HG03457 (cell line): ENCODE measurements at regions not wholly inside any gene's neighbourhood (a gene's known extent, or its start where the extent isn't known, plus 50 kb on each side); places are given as distances from the start of the nearest gene placed in this dataset.

Experiments
- ATAC-seq: cut with Tn5 transposase; IDR thresholded peaks from one replicate; pipeline ENCODE4 v1.9.1; 2021; ENCODE audit warnings: moderate number of reproducible peaks; ENCODE audit not compliant: unreplicated experiment

DNA sequence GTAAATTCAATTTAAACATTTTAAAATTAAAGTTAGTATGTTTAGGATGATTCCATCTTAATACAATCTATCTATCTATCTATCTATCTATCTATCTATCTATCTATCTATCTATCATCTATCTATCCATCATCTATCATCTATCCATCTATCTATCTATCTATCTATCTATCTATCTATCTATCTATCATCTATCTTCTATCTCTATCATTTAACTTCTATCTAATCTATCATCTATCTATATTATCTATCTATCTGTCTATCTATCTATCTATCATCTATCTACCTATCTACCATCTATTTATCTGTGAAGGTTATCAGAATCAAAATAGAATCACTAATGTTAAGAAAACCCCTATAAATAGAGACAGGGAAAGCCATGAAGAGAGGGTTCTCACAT, 78.3 kb downstream of the RAMP3 start:
- no peak for ATAC-seq

DNA sequence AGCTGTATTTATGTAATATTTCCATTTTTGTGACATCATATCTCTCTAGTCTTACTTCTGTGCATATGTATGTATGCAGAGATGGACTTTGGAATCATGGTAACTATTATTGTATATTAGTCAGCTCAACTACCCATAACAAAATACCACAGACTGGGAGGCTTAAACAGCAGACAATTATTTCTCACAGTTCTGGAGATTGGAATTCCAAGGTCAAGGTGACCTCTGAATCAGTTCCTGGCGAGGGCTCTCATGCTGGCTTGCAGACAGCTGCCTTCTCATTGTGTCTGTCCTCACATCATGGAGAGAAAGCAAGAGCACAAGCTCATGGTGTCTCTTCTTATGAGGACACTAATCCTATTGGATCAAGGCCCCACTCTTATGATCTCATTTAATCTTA, 79.1 kb downstream of the RAMP3 start:
- ATAC-seq: no peak

DNA sequence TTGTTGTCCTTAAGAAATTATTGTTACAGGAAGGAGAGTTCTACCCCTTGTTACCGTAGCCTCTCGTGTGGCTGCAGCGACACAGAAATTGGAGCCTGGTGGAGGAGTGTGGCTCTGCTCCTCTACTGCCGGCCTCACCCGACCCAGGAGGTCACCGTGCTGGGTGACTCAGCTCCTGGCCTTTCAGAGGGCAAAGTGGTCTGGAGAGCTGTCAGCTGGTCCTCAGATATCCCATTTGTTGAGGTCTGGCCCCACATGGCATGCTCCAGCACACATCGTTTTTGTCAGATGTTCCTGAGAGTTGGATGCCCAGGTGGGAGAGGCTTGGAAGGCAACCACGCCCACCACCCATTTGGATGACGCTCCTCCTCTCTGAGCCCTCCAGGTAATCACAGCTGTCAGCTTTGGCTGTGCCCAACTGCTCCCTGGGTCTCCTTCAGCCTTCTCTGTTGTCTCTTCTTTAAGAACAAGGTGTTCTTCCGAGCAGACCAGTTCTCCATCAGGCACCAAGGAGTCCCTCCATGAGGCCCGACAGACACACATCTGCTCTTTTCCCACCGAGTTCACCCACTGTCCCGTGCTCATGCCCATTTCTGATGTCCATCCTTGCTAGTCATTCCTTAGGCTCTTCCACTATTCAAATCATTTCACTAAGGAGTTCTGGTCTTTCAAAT, 80.3 kb downstream of the RAMP3 start:
- ATAC-seq: no peak

DNA sequence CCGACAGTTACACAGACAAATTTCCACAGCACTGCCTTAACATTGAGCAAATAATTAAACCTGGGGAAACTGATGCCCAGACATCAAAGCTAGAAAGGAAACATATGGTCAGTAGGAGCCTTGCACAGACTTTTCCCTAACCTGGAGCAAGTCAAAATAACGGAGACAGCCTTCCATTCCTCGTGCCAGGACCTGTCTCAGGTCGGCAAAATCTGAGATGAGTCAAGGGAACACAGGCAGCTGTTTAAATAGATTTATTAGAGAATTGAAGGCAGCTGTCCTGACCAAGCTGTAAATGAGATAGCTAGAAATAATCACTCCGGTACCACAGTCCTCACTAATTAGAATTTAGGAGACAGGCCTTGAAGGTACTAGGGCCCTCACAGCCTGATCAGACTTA, 81.2 kb downstream of the RAMP3 start:
- ATAC-seq: no peak

DNA sequence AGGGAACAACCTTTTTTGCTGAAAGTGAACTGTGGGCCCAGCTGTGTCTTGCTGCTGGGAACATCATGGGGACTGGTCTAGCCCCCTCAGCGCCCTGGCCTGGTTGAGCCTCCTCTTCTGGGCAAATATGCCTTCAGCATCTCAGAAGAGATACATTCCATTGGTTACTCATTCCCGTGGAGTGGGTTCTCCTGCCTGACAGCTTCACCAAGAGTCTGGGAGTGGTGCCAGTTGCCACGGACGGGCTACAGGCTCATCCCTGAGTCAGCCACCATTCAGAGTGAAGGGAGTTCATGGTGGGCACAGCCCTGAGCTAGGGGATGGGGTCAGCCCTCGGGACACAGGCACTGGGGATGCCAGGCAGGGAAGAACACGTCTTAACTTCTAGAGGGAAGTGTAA, 81.9 kb downstream of the RAMP3 start:
- no peak for ATAC-seq

DNA sequence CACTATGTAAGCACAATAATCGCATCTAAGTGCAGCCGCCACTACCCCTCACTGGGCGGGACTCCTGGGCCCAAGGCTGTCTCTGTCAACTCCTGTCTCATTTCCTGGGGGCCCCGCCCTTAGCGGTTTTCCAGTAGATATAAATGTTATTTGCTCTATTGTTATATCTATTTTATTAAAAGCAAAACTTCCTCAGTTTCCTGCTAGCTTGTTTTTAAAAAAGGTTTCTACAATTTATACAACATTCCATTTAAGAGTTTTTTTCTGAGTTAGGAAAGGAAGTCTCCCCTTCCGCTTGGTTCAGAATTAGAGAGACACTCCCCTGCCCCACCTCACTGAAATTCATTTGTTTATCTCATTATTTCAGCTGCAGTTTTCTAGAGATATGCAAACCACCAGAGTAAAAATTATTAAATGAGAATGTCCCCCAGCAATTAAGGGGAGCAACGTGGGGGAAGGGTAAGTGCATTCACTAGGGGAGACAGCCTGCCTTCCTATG, 82.7 kb downstream of the RAMP3 start:
- no peak for ATAC-seq

DNA sequence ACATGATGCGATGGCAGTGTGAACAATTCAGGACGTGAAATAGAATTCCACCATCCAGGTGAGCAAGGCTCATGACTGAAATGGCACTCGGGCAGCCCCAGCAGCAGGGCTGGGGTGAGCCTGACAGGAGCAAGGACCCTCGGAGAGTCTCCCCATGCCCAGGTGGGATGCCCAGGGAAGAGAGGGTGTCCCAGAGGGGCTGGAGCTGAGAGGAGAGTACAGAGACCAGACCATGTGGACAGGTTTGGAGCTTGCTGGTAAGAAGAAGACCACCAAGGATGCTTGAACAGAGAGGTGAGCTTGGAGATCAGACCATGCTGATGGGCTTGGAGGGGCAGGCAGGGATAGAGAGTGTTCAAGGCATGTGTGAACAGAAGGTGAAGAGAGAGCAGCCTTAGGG, 83.3 kb downstream of the RAMP3 start:
- ATAC-seq: no peak

DNA sequence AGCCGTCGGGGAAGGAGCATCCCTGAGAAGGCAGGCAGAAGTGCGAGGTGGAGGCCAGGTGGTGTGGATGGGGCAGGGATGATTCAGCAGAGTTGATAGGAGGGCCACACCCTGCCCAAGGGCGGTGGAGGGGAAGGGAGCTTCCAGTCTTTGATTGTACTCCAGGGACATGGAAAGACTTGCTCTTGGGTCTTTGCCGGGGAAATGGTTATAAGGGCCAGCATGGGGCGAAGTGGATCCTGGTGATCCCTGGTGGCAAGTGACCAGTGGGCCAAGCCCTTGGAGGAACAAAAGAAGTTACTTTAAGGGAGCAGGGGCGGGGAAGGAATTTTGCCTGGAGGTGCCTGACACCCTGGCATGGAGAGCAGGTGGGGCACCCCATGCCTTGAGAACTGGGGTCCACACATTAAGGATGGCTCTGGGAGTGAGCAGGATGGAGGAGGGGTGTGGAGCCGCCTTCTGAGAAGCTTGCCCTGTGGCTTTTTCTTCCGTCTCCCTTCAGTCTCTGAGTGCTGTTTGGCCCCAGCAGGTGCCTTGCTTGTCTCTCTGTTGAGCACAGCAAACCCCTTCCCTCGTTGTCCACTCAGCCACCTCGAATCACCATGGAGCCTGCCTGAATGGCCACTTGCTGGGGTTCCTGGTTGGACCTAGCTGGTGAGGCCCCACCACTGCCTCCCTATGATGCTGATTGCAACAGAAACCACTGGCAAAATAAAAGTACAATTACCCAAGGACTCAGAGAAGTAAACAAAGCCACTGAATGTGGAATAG, 83.9 kb downstream of the RAMP3 start:
- ATAC-seq: no peak

DNA sequence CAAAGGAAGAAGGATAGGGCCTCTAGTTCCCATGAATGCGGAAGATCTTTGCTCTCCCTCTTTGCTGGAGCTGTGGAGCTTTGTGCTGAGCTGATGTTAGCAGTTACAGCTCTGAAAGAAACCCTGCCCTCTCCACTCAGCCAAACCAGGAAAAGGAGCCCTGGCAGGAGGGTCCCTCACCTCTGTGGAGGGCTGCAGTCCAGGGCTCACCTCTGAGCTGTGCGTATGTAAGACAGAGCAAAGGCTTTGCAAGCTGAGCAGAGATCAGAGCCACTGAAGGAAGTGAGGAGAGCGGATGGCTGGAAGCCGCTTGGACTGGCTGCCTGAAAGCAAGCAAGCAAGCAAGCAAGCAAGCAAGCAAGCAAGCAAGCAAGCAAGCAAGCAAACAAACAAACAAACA, 84.7 kb downstream of the RAMP3 start:
- no peak for ATAC-seq

DNA sequence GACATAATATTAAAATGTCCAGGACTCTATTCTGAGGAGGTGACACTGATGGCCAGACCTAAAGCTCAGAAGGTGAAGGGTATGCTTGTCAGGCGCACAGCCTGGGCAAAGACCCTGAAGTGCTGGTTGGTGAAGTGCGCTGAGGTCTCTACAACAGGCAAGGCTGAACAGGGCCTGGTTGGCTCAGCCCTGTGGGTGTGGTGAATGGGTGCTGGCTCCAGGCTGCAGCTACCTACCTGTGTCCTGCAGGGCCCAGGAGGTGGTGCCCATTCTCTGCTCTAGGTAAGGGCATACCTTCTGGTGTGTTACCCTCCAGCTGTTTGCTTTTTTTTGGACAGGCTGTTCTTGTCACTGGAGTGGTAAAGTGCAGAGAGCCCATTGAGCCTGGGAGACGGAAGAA, 85.1 kb downstream of the RAMP3 start:
- ATAC-seq: no peak

DNA sequence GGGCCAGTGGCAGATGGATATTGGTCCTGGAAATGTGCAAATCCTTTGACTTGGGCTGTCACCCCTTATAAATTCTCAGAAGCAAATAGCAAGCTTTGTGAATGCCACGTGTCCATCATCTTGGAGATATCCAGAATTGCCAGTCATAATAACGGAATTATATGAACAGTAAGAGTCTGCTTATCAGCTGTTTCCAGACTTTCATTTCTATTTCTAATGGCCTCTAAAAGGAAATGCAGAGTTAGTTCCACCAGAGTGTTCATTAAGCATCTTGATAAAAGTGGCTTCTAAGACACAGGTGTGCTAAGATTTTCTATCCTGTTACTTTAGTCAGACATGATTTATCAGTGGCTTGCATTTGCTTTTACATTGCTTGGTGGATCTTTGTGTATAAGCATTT, 87.4 kb downstream of the RAMP3 start:
- ATAC-seq: no peak

DNA sequence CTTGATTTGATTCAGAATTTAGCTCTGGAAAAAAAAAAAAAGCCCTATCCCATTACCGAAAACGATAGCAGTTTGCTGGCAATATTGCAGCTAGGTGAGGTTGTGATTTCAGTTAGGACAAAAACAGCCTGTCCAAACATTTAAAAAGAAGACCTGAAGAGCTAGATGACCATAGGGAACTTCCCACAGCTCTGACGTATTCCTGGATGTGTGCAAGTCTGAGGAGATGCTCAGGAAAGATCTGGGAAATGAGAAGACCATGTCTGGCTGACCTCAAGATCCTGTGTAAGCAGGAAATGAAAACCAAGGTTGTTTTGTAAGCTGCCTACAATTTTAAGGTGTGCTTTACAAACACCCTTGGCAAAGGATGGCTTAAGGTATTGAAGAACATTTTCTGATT, 88.7 kb downstream of the RAMP3 start:
- no peak for ATAC-seq

DNA sequence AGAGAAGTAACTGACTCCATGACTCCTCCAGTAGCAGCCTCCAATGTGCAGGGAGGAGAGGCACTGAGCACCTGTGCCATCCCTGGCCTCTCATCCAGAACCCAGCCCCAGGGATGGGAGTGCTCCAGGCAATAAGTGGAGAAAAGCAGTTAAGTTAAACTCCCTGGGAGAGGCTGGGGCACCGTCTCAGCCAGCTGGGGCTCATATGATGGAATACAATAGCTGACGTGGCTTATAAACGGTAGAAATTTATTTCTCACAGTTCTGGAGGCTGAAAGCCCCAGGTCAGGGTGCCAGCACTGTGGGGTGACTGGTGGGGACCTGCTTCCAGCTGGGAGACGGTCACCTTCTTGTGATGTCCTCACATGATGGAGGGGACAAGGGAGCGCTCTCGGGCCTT, 94.7 kb downstream of the RAMP3 start:
- ATAC-seq: no peak

DNA sequence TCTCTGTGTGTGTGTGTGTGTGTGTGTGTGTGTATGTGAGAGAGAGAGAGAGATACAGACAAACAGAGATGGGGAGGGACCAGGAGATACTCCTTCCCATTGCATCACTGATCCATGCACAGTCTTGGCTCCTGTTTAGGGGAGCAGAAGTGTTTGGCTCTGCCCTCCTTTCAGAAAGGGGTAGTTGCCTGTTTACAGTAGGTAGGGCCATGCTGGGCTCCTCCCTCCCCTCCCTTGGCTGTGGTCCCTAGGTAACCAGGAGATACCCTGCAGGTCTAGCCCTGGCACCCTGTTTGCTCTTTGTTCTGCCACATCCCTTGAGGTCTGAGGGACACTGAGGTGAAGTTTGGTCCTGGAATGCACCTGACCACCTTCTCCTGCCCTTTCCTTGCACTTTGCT, 95.3 kb downstream of the RAMP3 start:
- ATAC-seq: no peak

DNA sequence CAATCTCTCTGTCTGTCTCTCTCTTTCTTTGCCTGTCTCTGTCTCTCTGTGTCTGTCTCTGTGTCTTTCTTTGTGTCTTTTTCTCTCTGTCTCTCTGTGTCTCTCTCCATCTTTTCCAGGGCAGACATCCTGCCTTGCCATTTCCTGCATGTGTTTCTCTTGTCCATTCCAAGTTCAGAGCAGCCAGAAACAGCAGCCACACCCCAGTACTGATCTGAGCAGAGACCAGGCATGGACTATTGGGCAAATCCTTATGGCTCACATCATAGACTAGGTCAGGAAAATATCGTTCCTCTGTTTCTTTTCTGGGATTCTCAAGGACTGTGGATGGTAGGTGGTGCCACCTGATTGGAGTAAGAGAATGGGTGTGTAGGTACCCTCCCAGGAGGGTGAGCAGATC, 95.8 kb downstream of the RAMP3 start:
- no peak for ATAC-seq

DNA sequence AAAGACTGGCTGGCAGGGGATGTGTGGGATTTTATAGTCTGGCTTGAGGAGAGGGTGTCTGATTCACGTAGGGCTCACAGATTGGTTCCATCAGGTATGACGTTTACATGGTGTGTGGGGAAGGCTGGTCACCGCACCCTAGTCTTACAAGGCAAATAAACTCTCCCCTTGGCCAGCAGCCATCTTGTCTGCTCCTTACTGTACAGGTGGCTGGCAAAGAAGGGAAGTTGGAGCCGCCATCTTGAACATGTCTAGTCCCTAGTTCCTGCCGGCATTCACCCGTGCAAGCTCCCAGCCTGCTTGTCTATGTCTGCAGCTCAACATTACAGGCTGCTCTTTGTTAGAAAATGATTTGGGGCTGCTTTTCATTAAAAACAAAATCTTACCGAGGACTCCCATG, 97.6 kb downstream of the RAMP3 start:
- no peak for ATAC-seq

DNA sequence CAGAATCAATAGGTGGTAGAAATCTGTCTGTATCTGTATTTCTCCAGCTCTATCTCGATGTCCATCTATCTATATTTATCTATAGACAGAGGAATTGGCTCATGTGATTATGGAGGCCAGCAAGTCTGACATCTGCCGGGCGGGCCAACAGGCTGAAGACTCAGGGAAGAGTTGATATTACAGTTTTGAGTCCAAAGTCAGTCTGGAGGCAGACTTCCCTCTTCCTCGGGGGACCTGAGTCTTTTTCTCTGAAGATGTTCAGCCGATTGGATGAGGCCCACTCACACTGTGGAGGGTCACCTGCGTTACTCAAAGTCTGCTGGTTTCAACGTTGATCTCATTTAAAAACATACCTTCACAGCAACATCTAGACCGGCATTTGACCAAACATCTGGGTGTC, 98.7 kb downstream of the RAMP3 start:
- no peak for ATAC-seq

DNA sequence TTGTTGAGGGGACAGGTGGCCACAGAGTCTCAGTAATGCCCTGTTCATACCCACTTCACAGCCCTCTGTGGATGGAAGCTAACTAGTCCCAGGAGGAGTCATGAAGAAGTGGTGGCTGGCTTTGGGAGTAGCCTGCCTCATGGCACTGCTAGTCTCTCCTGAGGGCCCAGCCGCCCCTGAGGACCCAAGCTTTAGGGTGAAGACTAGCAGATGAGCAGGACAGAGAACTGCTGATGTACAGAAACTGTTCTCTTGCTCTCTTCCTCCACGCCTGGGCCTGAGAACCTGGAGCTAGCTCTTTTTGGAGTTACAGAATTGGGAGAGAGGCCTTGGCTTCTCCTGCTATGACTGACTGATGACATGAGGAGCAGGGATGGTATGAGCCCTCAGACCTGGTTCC, 99.2 kb downstream of the RAMP3 start:
- no peak for ATAC-seq

DNA sequence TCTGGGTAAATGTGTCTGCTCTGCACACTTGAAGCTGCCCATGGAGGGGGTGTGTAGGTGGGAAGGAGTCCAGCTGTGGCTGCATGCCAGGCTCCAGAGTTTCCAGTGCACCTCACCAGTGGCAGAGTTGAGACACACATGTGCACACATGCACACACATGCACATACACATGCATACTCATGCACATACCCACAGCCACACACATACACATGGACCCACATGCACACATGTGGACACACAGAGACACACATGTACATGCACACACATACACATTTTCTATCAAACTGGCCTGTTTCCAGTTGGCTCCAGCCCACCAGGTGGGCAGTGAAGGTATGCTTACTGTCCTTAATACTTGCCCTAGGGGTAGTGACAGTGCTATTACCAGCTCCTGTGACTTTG, 99.7 kb downstream of the RAMP3 start:
- no peak for ATAC-seq

DNA sequence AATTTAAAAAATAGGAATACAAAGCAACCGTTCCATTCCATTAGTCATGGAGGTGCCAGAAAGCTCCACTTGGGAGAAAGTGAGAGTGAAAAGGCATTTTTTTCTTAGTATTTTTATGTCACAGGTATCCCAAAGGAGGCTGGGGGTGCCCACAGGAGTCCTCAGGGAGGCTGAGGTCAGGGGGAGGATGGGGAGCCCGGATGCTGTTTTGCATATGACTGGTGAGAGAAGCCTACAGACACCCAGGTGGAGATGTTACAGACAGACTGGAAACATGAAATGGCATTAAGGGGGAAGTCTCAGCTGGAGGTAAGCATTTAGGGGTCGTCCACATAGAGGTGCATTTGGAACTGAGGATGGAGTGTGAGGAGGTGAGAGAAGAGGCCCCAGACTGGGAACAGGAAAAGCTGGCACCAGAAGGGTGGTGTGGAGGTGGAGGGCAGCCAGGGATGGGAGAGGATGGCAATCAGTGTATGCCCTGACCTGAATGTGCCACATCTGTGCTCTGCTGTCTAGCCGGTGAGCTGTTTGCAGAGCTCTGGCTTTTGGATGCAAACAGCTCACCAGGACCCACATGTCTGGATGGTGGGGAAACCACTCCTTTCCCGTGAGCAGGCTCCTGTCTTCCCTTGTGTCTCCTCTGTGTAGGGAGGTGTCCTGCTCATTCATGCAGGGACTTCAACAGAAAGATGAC, 101.1 kb downstream of the RAMP3 start:
- ATAC-seq: no peak

DNA sequence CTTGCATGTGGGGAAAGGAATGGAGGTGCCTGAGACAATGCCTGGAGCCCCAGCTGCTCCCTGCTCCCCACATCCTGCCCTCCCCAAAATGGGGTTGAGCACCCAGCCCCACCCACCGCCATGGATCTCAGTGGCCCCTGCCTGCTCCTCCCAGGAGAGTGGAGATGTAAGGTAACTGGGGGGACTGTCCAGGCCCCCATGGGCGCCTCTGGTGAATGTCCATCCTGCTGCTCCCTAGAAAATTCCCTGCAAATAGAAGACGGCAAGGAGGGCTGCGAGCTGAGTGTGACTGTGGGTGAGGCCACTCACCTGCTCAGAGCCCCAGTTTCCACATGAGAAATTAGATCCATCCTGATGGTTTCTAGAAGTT, 101.6 kb downstream of the RAMP3 start:
- ATAC-seq: no peak

DNA sequence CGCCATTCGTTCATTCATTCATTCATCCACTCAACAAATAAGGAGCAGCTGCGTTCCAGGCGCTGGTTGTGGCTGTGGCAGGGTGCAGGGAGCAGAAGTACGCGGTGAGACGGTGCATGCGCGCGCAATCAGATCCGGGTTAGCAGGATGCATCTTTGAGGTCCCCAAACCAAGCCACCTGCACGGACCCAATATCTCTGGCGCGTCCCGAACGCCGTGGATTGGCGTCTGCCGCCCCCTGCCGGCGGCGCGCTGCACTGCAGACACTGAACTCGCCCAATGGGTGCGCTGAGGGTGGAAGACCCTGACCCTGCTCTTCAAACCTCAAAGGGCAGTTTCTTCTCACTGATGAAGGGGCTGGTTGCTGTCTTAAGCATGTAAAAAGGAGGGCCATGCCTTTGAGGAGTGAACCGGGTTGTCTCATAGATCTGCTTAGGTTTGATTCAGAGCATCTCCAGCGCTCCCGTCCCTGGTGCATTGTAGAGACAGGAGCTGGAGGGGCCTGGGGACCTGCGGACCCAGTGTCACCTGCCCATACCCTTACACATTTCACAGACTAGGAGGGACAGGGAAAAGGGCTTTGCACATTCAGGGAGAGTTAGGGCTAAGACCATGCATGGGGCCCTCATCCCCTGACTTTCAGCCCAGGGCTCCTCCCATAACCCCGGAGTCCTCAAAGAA, 102.5 kb downstream of the RAMP3 start:
- ATAC-seq: no peak
